ENCODE measurements at regions not wholly inside any gene's neighbourhood (a gene's known extent, or its start where the extent isn't known, plus 50 kb on each side); places are given as distances from the start of the nearest gene placed in this dataset.

DNA sequence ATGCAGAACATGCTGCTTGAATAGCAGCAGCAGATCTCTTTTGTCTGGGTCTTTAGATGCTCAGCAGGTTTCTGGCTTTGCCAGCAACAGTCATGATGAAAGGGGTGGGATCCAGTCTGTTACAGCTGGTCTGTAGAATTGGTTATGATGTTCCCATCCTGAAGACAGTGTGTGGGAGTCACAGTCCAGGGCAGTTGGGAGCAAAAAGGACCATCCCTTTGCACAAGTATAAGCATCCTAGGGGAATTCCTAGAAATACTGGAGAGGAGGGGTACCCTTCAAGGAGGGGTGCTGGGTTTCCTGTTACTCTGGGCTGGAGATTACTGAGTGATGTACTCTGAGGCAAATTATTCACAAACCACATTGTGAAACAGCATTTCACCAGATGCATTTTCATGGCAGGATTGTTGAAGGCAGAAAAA, 119.9 kb upstream of the RND3 start:
- no peak for FAIRE-seq

DNA sequence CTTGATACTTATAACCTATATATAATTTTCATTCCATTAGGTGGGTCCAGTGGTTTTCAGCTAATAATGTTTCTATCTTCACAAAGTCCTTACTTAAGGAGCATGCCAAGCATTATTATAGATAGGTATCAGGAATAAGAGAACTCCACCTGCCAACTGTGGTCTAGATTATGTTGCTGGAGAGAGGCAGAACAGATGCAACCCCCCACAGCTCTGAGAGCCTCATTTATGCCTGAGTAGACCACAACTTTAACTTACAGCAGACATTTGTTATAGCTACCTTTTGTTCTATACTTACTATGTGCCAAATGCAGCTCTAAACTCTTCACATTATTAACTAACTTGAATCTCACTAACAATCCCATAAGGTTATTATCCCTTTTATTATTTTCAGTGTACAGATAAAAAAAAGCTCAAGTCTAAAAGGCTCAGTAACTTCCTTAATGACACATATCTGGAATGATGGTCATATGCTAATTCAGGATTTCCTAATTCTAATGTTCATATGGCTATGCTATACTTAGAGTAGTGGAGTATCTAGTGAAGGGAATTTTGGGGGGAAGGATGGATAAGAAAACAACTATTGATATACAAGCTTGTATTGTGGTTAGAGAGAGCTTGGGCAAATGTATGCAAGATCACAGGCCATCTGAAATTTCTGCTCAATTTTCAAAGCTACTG, 119.1 kb upstream of the RND3 start:
- no peak for FAIRE-seq

DNA sequence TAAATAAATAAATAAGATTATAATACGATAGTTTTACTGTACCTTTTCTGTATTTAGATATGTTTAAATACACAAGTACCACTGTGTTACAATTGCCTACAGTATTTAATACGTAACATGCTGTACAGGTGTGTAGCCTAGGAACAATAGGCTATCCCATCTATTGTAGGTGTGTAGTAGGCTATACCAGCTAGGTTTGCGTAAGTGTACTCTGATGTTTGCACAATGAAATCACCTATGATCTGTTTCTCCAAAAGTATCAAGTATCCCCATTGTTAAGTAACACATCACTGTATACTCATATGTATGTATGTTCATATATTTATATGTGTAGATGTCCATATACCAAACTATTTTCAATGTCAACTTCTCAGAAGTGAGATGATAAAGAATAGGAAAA, 118.2 kb upstream of the RND3 start:
- no peak for FAIRE-seq

DNA sequence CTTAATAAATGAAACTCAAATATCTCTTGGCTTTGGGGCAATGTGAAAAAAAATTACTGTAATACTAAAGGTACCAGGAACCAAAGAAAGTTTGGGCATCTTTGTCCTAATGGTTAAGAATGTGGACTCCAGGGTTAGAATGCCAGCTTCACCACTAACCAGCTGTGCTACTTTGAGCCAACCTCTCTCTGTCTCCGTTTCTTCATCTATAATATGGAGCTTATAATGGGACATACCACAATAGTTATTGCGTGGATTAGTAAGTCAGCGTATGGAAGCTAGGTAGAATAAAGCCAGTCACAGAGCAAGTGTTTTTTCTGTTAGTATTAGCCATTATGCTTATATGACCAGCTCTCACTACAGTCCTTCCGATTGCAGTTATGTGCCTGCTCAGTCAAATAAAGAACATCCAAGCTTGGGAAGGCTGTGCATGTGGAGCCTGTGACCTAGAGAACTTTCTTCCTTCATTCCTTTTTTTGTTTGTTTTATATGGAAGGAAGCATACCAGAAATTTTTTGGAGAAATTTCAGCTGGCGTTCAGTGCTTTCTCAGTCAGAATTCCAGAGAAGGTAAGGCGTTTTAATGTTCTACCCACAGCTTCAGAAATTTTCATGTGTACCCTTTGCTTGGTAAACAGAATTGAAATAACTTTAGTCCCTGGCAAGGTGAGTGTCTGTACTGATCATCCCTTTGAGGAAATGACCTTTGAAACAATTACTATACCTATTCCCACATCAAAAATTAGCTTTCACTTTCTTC, 114.0 kb upstream of the RND3 start:
- no peak for FAIRE-seq

DNA sequence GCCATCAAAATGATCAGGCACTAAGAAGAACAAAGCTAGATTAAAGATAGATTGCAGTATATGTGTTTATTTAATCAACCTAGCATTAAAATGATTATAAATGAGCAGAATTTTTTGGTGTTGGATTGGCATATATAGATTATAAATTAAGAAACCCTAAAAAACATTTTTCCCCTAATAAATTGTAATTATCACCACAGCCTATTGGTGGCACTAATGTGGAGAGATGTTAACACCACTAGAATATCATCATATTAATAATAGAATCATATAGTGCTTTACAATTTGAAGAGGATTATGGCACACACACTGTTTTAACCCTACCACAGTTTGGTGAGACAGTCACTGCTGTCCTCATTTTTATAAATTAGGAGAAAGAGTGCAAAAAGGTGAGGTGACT, 112.4 kb upstream of the RND3 start:
- peak; percentile 46 for FAIRE-seq

DNA sequence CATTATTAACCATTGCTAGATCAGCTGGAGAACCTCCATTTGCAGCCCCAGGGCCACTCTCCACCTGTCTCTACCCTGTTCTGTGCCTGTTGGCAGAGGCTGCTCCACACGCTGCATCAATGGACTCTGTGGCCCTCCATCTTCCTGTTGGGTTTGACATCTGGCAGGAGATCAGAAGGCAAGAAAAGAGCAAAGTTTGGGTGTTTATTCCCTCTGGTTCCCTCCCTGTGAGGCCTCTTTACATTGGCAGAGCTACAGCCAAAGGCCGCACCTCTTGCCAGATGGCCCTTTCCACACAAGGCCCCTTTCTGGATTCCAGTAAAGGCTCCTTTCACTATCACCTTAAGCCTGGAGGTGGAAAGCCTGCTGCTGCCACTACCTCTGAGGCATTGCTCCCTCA, 110.9 kb upstream of the RND3 start:
- FAIRE-seq, result no peak

DNA sequence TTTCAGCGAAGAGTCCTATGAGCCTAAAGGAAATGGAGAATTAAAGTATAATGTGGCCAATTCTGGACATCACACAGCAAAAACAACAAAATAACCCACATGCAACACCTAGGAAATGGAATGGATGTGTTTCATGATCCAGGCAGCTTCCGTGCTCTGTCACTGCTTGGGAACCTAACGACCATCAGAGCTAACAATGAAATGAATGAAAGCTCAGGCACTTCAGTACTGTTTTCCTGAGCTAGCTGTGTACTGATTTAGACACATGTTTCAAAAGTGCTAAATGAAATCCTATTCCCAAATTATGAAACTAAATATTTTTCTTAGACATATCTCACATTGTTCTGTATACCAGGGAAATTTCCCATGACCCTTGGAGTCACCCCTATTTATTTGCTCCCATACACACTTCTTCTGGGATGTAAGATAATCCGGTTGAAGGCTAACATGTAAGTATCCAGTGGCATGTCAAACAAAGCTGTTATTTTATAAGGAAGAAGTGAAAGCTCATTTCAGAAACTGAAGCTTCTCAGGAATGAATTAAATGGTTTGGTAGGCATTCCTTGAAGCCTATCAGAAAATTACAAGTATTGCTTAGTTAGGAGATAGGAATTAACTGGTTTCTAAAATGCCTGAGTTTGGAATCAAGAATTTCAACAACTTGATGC, 108.5 kb upstream of the RND3 start:
- FAIRE-seq, result no peak

DNA sequence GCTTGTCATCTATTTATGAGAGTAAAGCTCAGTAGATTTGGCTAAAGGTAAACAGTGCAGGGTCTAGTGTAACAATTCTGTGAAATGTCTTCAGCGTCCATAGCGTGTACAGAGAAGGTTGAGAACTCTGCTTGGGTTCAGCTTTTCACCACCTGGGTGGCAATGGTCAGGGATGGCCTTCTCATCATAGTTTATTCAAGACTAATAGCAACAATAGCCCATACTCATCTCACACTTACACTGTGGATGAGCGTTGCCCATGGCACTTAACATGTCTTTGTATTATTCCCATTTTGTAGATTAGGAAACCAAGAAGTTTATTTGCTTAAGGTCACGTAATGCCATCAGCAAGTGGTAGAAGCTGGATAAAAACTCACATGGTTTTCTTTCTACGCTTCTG, 106.8 kb upstream of the RND3 start:
- no peak for FAIRE-seq

DNA sequence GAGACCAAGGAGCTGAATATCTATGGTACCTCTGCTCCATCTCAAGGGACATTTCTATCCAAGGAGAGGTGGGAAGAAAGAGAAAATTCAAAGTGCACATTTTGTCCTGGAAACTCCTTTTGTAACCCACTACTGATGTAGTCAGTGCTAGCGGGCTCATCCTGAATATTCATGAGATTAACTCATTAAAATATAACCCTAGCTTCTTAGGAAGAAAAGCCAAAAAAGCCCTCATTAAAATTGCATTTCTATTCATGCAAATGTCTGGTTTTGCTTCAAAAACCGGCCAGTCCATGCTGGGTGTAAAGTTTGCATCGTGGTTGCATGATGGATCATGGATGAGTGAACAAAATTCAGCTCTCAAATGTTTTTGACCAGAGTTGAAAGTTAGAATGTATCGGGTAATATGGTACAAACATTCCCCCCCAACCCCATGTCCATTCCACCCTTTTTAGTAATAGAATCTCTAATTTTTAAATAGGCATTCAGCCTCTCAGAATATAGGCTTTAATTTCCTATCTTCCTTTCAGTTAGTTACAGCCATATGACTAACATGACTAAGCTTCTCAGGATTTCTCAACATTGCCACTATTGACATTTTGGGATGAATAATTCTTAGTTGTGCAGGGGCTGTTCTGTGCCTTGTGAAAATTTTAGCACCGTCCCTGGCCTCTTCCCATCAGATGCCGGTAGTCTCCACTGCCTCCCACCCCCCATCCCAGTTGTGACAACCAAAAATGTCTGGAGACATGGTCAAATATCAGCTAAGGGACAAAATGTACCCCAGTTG, 104.2 kb upstream of the RND3 start:
- no peak for FAIRE-seq

DNA sequence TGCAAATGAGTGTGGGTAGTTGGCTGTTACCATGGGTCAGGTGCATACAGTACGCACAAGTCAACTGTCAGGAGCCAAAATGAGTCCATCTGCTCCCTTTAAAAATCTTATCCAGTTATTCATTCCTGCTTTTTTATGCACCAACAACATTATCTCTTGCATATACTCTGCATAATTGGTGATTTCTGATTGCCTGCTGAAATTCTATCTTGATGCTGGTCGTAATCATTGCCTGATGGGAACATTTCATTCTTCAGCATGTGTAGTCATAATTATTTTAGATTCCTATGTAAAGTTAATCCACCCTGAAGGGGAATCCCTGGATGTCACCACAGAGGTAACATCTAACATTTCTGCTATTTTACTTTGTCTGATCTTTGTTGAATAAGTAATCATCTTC, 102.2 kb upstream of the RND3 start:
- FAIRE-seq, result no peak

DNA sequence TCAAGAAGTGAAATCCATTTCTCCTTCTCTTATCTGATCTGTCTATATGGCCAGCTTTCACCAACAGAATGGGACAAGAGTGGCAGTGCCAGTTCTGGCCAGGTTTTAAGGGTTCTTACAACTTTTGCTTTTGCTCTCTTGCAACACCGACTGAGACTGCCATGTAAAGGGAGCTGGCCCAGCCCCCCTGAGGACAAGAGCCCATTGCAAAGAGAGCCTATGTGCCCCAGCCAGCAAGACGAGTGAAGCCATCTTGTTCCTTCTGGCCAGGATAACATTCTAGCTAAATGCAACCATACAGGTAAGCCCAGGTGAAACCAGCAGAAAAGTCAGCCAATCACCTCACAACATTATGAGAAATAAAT, 101.0 kb upstream of the RND3 start:
- FAIRE-seq, result no peak

DNA sequence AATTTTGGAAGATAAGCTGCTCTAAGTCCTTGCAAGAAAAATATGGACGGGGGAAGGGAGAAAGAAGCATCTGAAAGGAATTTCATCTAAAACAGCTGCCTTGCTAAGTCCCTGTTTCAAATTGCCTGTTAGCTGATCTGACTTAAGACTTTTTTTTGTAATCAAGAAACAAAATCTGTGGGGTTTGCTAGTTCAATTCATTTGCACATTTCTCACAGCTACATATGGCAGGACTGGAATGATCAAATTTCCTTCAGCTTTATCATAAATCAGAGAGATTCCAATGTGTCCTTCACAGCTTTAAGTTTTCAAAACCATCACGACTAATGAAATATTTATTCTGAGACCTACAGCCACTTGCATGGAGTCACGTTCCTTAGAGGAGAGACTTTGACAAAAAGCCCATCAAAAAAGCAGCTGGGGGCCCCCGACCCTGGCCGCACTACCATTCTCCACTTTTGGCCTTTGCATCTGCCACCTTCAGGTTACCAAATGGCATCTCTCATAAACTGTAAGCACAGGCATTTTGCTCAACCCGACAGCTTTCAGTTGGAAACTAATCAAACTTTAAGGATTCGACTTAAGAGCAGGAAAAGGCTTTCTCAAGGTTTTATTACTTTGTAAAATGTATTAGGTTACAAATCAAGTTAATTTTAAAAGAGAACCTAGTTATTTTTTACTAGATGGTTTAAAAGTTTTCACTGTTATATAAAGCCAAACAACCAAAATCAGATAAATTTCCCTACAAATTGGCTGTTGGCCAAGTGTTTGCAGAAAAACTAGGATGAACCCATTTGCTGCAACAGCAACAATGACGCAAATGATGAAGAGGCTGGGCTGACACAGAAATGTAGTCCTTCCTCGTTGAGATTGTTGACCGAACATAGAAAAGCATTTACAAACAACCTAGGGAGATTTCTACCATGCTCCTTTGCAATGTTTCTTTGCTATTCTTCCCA, 100.4 kb upstream of the RND3 start:
- no peak for FAIRE-seq

DNA sequence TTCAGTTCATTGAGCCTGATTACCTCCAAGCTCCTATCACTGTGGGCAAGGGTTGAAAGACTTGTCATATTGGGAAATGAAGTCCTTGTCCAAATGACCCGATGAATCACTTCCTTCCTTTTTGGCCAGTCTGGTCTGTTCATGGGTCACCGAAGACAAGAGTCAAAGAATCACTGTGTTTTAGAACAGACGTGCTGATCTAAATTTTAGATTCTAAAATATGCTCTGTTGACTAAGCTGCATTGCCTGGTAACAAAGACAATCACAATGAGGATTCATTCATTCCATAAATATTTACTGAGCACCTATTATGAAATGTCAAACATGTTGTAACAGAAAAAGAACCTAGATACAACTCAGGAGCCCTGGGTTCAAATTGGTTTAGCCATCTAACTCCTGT, 99.4 kb upstream of the RND3 start:
- no peak for FAIRE-seq

DNA sequence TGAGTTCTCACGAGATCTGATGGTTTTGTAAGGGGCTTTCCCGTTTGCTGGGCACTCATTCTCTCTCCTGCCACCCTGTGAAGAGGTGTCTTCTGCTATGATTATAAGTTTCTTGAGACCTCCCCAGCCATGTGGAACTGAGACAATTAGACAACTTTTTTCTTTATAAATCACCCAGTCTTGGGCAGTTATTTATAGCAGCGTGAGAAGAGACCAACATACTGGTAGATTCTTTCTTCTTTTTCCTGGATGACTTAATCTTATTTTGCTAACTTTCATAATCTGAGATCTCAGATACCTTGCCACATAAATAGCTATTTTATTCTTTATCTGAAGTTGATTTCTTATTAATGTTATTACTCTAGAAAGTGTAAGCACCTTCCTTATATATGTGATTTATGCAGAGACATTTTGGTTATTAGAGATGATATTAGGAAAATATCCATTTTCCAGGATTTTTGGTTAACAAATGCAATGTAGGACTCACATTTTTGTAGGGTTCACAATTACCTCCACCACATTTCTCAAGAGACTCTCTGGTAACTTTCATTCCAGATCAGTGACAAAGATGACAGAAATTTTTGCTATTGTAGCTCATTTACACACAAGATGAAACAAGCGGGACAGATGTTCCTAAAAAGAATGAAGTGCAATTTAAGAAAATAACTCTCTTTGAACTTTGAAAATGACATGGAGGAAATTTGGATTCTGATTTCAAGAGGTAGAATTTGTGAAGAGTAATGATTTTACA, 97.9 kb upstream of the RND3 start:
- no peak for FAIRE-seq

DNA sequence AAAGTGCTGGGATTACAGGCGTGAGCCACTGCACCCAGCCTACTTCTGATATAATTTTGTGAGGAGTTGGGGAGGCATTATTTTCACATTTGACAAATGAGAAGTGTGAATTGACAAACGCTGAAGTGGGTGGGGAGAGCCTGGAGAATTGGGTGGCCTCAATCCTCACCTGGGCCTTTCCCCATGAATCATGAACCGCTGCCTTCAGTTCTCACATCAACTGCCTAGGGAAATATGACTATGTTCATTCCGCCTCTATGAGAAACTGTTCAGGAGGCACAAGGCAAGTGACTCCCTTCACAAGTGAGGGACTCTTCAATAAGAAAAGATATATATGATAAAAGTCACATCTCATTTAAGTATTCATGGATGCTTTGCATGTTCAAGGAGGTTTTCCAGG, 96.6 kb upstream of the RND3 start:
- FAIRE-seq, result no peak

DNA sequence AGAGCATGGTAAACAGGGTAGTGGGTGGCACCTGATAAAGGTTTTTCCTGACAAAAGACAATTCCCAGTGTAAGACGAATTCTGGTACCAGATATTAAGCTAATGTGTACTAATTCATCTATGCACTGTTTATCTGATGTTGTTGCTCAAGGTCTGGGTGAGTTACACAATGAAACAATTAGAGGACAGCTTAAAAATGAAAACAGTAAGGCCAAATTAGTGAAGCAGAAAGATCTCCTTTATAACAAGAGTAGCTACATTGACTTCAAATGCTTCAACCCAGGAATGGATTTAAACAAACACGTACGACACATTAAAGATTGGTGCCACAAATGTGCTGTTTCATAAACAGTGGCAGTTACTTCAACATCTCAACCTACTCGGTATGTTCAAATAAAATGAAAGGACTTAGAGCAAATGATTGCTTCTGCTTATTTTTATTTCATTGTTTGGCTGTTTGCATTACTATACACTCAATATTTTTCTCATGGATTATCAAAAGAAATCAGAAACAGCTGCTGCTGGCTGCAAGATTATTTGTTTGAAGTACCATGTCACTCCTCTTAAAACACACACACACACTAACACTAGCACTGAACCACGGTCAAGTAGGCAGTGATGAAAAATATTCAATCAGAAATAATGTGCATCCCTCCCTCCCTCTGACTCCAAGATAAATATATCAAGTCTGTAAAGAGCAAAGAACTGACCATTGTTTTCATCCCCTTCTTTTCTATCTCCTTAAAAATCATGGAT, 94.4 kb upstream of the RND3 start:
- FAIRE-seq, result no peak

DNA sequence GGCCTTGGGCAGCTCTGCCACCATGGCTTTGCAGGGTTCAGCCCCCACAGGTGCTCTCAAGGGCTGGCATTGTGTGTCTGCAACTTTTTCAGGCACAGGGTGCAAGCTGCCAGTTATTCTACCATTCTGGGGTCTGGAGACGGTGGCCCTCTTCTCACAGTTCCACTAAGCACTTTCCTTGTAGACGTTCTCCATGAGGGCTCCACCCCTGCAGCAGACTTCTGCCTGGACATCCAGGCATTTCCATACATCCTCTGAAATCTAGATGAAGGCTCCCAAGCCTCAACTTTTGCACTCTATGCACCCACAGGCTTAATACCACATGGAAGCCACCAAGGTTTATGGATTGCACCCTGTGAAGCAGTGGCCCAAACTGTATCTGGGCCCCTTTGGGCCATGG, 91.0 kb upstream of the RND3 start:
- no peak for FAIRE-seq

DNA sequence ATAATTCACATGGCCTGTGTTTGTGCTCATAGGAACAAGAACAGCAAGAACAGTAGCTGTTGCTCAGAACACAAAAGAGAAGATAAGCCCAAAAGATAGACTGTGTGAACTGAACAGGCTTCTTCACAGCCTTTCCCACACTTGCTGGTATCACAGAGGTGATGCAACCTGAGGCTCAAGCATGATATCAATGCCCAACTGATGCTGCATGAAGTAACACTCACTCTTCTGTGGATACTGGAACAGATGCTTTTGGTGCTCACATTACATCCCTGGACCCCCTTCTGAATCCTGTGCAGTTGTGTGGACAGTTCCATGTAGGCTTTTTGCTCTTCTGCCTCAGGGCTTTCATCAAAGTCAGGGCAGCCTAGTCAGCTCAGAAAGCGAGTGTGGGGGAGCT, 88.4 kb upstream of the RND3 start:
- FAIRE-seq, result no peak

DNA sequence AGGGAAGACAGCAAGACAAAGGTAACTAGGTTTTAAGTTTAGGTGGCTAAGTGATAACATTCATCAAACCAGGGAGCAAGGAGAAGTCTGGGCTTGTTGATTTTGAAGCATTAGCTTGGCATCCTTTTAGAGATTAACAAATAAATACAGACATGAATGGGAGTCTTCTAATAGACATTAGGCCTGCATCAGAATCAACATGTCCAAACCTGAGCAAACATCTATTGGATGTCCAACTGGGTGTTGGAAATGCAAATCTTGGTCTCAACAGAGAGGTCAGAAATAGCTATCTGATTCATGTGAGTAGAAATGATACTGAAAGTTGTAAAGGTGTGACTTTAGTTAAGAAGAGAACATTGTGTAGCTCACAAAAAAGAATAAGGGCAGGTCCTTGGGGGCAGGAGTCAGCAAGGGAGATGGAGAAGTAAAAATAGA, 85.5 kb upstream of the RND3 start:
- FAIRE-seq, result no peak

DNA sequence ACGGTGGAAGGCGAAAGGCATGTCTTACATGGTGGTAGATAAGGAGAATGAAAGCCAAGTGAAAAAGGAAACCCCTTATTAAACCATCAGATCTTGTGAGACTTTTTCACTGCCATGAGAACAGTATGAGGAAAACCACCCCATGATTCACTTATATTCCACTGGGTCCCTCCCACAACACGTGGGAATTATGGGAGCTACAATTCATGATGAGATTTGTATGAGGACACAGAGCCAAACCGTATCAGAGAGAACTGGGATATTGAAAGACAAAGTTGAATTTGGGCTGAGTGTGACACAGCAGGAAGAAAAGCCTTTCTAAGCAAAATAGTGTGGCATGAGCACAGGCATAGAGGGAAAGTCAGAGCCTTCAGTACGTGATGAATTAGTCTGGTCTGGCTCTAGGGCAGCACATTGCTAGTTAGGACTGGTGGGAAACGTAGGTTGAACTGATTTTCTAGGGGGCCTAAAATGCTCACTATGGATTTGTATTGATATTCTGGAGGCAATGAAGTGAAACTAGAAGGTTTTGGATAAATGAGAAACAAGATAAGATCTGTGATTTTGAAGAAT, 84.8 kb upstream of the RND3 start:
- FAIRE-seq, result no peak
